ENCODE measurements at regions not wholly inside any gene's neighbourhood (a gene's known extent, or its start where the extent isn't known, plus 50 kb on each side); places are given as distances from the start of the nearest gene placed in this dataset.
A peak's percentile ranks its signal among the peaks of the same experiment; 100 is the strongest.

GRCh38 chr2:151032741-151033191 is 228.9 kb downstream of the RBM43 start:
- no peaks in the 10 kb centered on the region for H3K9me3 Mint-ChIP-seq
- H3K27me3 ChIP-seq: no peaks in the 10 kb centered on the region
- no peak overlapping the region for H3K9ac ChIP-seq
- H3K27me3 Mint-ChIP-seq (ENCODE audit: insufficient read depth, low read depth): peaks cover 2% of the 10 kb centered on the region
- H2AFZ ChIP-seq (replicated peaks): no peak overlapping the region
- H3K9me3 ChIP-seq (ENCODE audit: low read depth): no peaks in the 10 kb centered on the region
- H3K79me2 ChIP-seq (ENCODE audit: low read depth): no peaks in the 10 kb centered on the region
- no peaks in the 10 kb centered on the region for H3F3A ChIP-seq (ENCODE audit: low read depth)
- H3K27ac Mint-ChIP-seq: no peak overlapping the region
- DNase-seq (ENCODE audit: low spot score): no peak
- no peaks in the 10 kb centered on the region for H4K20me1 ChIP-seq (ENCODE audit: low read depth)
- no peak overlapping the region for H3K4me2 ChIP-seq
- no peaks in the 10 kb centered on the region for H3K36me3 ChIP-seq
- TF ChIP-seq EZH2 (IDR thresholded peaks at IDR 0.05) (no peak), EZH2phosphoT487 (IDR thresholded peaks at IDR 0.05) (no peak)
- TF ChIP-seq, protein P1, sequence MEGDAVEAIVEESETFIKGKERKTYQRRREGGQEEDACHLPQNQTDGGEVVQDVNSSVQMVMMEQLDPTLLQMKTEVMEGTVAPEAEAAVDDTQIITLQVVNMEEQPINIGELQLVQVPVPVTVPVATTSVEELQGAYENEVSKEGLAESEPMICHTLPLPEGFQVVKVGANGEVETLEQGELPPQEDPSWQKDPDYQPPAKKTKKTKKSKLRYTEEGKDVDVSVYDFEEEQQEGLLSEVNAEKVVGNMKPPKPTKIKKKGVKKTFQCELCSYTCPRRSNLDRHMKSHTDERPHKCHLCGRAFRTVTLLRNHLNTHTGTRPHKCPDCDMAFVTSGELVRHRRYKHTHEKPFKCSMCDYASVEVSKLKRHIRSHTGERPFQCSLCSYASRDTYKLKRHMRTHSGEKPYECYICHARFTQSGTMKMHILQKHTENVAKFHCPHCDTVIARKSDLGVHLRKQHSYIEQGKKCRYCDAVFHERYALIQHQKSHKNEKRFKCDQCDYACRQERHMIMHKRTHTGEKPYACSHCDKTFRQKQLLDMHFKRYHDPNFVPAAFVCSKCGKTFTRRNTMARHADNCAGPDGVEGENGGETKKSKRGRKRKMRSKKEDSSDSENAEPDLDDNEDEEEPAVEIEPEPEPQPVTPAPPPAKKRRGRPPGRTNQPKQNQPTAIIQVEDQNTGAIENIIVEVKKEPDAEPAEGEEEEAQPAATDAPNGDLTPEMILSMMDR (IDR thresholded peaks at IDR 0.05): no peak
- no peak overlapping the region for H3K27ac ChIP-seq
- no peaks in the 10 kb centered on the region for H3K4me1 Mint-ChIP-seq
- H3K4me1 ChIP-seq: no peaks in the 10 kb centered on the region
- no peak overlapping the region for H3K4me3 ChIP-seq
- no peaks in the 10 kb centered on the region for H3K36me3 Mint-ChIP-seq
- H3K4me3 Mint-ChIP-seq: no peak overlapping the region

DNA sequence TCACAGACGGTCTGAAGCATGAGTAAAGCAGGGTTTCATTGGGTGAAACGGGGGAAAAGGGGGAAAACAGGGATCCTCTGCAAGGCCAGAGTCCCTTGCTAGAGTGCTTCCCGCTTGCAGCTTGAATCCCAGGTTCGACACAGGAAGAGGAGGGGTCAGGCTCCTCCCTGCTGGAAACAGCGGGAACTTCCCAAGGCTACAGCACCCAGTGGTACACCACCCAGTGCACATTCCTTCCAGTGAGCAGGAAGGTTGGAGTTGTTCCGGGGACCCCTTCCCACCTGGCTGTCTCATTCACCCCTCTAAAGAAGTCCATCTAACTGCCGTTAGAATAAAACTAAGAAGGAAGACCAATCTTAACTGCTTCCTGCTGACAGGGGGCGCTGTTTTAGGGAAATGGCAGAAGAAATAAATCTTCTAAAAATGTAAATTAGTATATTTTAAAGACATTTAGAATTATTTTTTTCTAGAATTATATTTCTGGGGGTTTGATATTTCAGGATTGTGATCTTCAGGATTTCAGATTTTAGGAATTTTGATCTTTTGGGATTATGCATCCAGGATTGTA is 230.9 kb downstream of the RBM43 start:
- Histone ChIP-seq H3K4me1 (no peaks in the 10 kb centered on the region), H3K27ac (no peak overlapping the region), H3K9me3 (ENCODE audit: low read depth) (no peaks in the 10 kb centered on the region), H3K4me3 (no peak overlapping the region), H3K4me2 (no peak overlapping the region), H4K20me1 (ENCODE audit: low read depth) (no peaks in the 10 kb centered on the region), H3K36me3 (no peaks in the 10 kb centered on the region), H3K79me2 (ENCODE audit: low read depth) (no peaks in the 10 kb centered on the region), H2AFZ (replicated peaks) (no peak overlapping the region), H3F3A (ENCODE audit: low read depth) (no peaks in the 10 kb centered on the region), H3K9ac (no peak overlapping the region), H3K27me3 (no peaks in the 10 kb centered on the region)
- no peak overlapping the region for H3K27ac Mint-ChIP-seq
- no peaks in the 10 kb centered on the region for H3K36me3 Mint-ChIP-seq
- H3K27me3 Mint-ChIP-seq (ENCODE audit: insufficient read depth, low read depth): peaks cover 2% of the 10 kb centered on the region
- no peaks in the 10 kb centered on the region for H3K9me3 Mint-ChIP-seq
- TF ChIP-seq, protein P1 (IDR thresholded peaks at IDR 0.05): peak; percentile 39
- TF ChIP-seq EZH2phosphoT487 (IDR thresholded peaks at IDR 0.05): no peak
- no peak for DNase-seq (ENCODE audit: low spot score)
- no peaks in the 10 kb centered on the region for H3K4me1 Mint-ChIP-seq
- no peak overlapping the region for H3K4me3 Mint-ChIP-seq

- H3K4me3 ChIP-seq: no peak overlapping the region
- no peaks in the 10 kb centered on the region for H3K79me2 ChIP-seq (ENCODE audit: low read depth)
- H3K27ac ChIP-seq: no peak overlapping the region
- no peaks in the 10 kb centered on the region for H3K9me3 Mint-ChIP-seq
- no peaks in the 10 kb centered on the region for H3K36me3 Mint-ChIP-seq
- H3K4me3 Mint-ChIP-seq: no peak overlapping the region
- no peak overlapping the region for H3K4me2 ChIP-seq
- no peaks in the 10 kb centered on the region for H4K20me1 ChIP-seq (ENCODE audit: low read depth)
- H3K27ac Mint-ChIP-seq: no peak overlapping the region
- no peaks in the 10 kb centered on the region for H3K9me3 ChIP-seq (ENCODE audit: low read depth)
- no peaks in the 10 kb centered on the region for H3F3A ChIP-seq (ENCODE audit: low read depth)
- no peaks in the 10 kb centered on the region for H3K36me3 ChIP-seq
- H2AFZ ChIP-seq (replicated peaks): no peak overlapping the region
- DNase-seq (ENCODE audit: low spot score): no peak
- no peak overlapping the region for H3K9ac ChIP-seq
- H3K4me1 ChIP-seq: no peaks in the 10 kb centered on the region
- peaks cover 2% of the 10 kb centered on the region for H3K27me3 Mint-ChIP-seq (ENCODE audit: insufficient read depth, low read depth)
- no peaks in the 10 kb centered on the region for H3K27me3 ChIP-seq
- no peaks in the 10 kb centered on the region for H3K4me1 Mint-ChIP-seq
- TF ChIP-seq EZH2phosphoT487 (IDR thresholded peaks at IDR 0.05) (no peak), EZH2 (IDR thresholded peaks at IDR 0.05) (no peak)
- TF ChIP-seq, protein P1 (IDR thresholded peaks at IDR 0.05): no peak
Observed at GRCh38 chr2:151029406-151030157, 232.1 kb downstream of the RBM43 start.
